Hematopoietic multipotent progenitor cell treated with erythropoietin and hydrocortisone succinate and interleukin-3 and kit ligand, for 4 days (in vitro differentiated cells): ENCODE measurements at regions not wholly inside any gene's neighbourhood (a gene's known extent, or its start where the extent isn't known, plus 50 kb on each side); places are given as distances from the start of the nearest gene placed in this dataset.
"Not testable (repeated sequence)": the region's sequence is repeated elsewhere in the genome, so short reads cannot be mapped to it uniquely, and the experiment has no call there.

Experiments used
- DNase-seq: peaks from one replicate; pipeline ENCODE4 v3.0.0-alpha.2; 2015

- no peak for DNase-seq
These were observed 439.6 kb downstream of the DOK5 start for GRCh38 chr20:54914995-54915394.

- DNase-seq, result no peak
These were observed 434.3 kb downstream of the DOK5 start for GRCh38 chr20:54909702-54910101.

GRCh38 chr20:54906134-54906533 is 430.7 kb downstream of the DOK5 start:
- not testable (repeated sequence) for DNase-seq

GRCh38 chr20:54897787-54898186 is 422.4 kb downstream of the DOK5 start:
- no peak for DNase-seq

- no peak for DNase-seq
These were observed 416.5 kb downstream of the DOK5 start for GRCh38 chr20:54891907-54892306.

GRCh38 chr20:54879393-54879792 is 404.0 kb downstream of the DOK5 start:
- no peak for DNase-seq

- no peak for DNase-seq
These were observed 399.9 kb downstream of the DOK5 start for GRCh38 chr20:54875307-54875706.

GRCh38 chr20:54874718-54875117 is 399.3 kb downstream of the DOK5 start:
- DNase-seq, result no peak

- no peak for DNase-seq
These were observed 397.0 kb downstream of the DOK5 start for GRCh38 chr20:54872440-54872839.

GRCh38 chr20:54869765-54870164 is 394.4 kb downstream of the DOK5 start:
- DNase-seq, result no peak

- DNase-seq, result no peak
These were observed 389.9 kb downstream of the DOK5 start for GRCh38 chr20:54865273-54865672.

GRCh38 chr20:54860716-54861115 is 385.3 kb downstream of the DOK5 start:
- no peak for DNase-seq

- no peak for DNase-seq
These were observed 380.8 kb downstream of the DOK5 start for GRCh38 chr20:54856202-54856601.

GRCh38 chr20:54849741-54850140 is 374.3 kb downstream of the DOK5 start:
- DNase-seq, result no peak

GRCh38 chr20:54848984-54849538 is 373.7 kb downstream of the DOK5 start:
- no peak for DNase-seq

GRCh38 chr20:54848262-54848661 is 372.9 kb downstream of the DOK5 start:
- DNase-seq, result no peak

GRCh38 chr20:54846948-54847347 is 371.6 kb downstream of the DOK5 start:
- no peak for DNase-seq

GRCh38 chr20:54844346-54844745 is 369.0 kb downstream of the DOK5 start:
- DNase-seq, result no peak

GRCh38 chr20:54843865-54844264 is 368.5 kb downstream of the DOK5 start:
- DNase-seq, result no peak

- no peak for DNase-seq
These were observed 368.0 kb downstream of the DOK5 start for GRCh38 chr20:54843431-54843830.

- DNase-seq, result no peak
These were observed 363.8 kb downstream of the DOK5 start for GRCh38 chr20:54839224-54839623.

GRCh38 chr20:54837226-54837625 is 361.8 kb downstream of the DOK5 start:
- DNase-seq, result no peak

GRCh38 chr20:54822386-54822785 is 347.0 kb downstream of the DOK5 start:
- DNase-seq, result no peak

GRCh38 chr20:54820392-54820791 is 345.0 kb downstream of the DOK5 start:
- DNase-seq, result no peak

GRCh38 chr20:54806462-54806861 is 331.1 kb downstream of the DOK5 start:
- DNase-seq, result no peak

- no peak for DNase-seq
These were observed 319.5 kb downstream of the DOK5 start for GRCh38 chr20:54794874-54795273.
